A673 (cell line): ENCODE measurements at regions not wholly inside any gene's neighbourhood (a gene's known extent, or its start where the extent isn't known, plus 50 kb on each side); places are given as distances from the start of the nearest gene placed in this dataset.

Experiments used
- EZH2 ChIP-seq: fragments of 200-600 bp; sonication (generic); IDR thresholded peaks from 2 replicates; pipeline ENCODE4 v1.6.1; 2017; ENCODE audit warnings: borderline replicate concordance, low read depth, mild to moderate bottlenecking, mixed read lengths, antibody characterized with exemption, low read length; ENCODE audit not compliant: poor library complexity, severe bottlenecking
- TF ChIP-seq, protein P1 (sequence below): fragments of 300-800, 200-600 bp; sonication (generic); conservative IDR thresholded peaks from 2 replicates; pipeline ENCODE4 v1.5.1; 2017; ENCODE audit warnings: low read depth, mild to moderate bottlenecking, antibody characterized with exemption, low read length, moderate library complexity, mixed read lengths

DNA sequence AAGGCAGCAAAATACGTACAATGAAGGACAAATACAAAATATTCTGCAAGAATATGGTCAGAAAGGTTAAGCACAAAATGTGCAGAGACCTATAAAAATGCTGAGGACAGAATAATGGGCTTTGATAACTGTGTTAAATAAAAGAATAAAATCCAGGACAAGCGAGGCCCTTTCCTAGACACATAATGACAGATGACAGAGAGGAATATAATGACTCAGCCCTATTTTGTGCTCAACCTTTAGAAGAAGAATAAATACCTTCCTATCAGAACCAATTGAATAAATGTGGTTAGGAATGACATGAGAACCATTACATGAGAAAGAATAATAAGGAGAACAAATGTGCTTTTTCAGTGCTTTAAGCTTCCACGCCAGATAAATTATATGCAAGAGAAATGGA lies 178.0 kb downstream of the TEX13C start:
- TF ChIP-seq, protein P1, sequence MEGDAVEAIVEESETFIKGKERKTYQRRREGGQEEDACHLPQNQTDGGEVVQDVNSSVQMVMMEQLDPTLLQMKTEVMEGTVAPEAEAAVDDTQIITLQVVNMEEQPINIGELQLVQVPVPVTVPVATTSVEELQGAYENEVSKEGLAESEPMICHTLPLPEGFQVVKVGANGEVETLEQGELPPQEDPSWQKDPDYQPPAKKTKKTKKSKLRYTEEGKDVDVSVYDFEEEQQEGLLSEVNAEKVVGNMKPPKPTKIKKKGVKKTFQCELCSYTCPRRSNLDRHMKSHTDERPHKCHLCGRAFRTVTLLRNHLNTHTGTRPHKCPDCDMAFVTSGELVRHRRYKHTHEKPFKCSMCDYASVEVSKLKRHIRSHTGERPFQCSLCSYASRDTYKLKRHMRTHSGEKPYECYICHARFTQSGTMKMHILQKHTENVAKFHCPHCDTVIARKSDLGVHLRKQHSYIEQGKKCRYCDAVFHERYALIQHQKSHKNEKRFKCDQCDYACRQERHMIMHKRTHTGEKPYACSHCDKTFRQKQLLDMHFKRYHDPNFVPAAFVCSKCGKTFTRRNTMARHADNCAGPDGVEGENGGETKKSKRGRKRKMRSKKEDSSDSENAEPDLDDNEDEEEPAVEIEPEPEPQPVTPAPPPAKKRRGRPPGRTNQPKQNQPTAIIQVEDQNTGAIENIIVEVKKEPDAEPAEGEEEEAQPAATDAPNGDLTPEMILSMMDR: no peak
- no peak for TF ChIP-seq EZH2
